B cell (primary cell): ENCODE measurements at regions not wholly inside any gene's neighbourhood (a gene's known extent, or its start where the extent isn't known, plus 50 kb on each side); places are given as distances from the start of the nearest gene placed in this dataset.

ENCODE experiments used
- ATAC-seq: fragments of 200-7000 bp; cut with Tn5 transposase; one replicate; pipeline ENCODE4 v1.10.0; 2021; ENCODE audit warnings: low read depth, mild to moderate bottlenecking, moderate number of reproducible peaks, moderate library complexity
- CTCF ChIA-PET: fragments of 350-600 bp; sonication (Branson Sonifier 250); formaldehyde crosslinking; loops from one replicate; lab custom pipeline; 2021; ENCODE audit warnings: antibody characterized with exemption, inconsistent platforms; lab: Charles Lee
- POLR2A ChIA-PET: fragments of 350-600 bp; sonication (Branson Sonifier 250); formaldehyde crosslinking; loops from one replicate; lab custom pipeline; 2021; ENCODE audit warnings: antibody characterized with exemption; lab: Charles Lee
- DNase-seq: peaks from one replicate; pipeline ENCODE4 v3.0.0; 2013
- H2AFZ ChIP-seq: 2 replicates; pipeline ENCODE4 v1.6.1; 2012; ENCODE audit warnings: mild to moderate bottlenecking, low read depth, low read length; ENCODE audit not compliant: insufficient read depth, poor library complexity, severe bottlenecking
- H3K27ac ChIP-seq, 2 donors: 1 replicate in 1 of 2; 2 replicates in 1 of 2; pipeline ENCODE4 v1.5.1; 2012 to 2013; ENCODE audit warnings: low read length in 2 of 2, mild to moderate bottlenecking in 2 of 2, moderate library complexity in 1 of 2
- H3K27me3 ChIP-seq, 4 experiments: fragments of 200-600 bp in 1 of 4; sonication (generic) in 1 of 4; replicated peaks in 1 of 4; 1 replicate in 2 of 4; 2 replicates in 2 of 4; pipeline versions ENCODE4 v1.6.1 to v1.7.0; 2013 to 2016; ENCODE audit warnings: low read length in 3 of 4, mild to moderate bottlenecking in 2 of 4, mixed read lengths in 1 of 4, moderate library complexity in 1 of 4; ENCODE audit not compliant: insufficient read depth in 4 of 4, control insufficient read depth in 3 of 4; ENCODE audit errors: control extremely low read depth in 1 of 4
- H3K36me3 ChIP-seq, 2 experiments: replicated peaks in 1 of 2; 1 replicate in 1 of 2; 2 replicates in 1 of 2; pipeline versions ENCODE4 v1.6.1 to v1.7.1; 2013; ENCODE audit warnings: low read length in 1 of 2; ENCODE audit not compliant: insufficient read depth in 2 of 2, control insufficient read depth in 1 of 2; ENCODE audit errors: control extremely low read depth in 1 of 2, extremely low read depth in 1 of 2
- H3K4me1 ChIP-seq, 2 donors: fragments of 200-600 bp in 1 of 2; sonication (generic) in 1 of 2; 1 replicate in 1 of 2; 2 replicates in 1 of 2; pipeline versions ENCODE4 v1.5.1 to v1.6.1; 2013 to 2017; ENCODE audit warnings: low read length in 2 of 2; ENCODE audit not compliant: control insufficient read depth in 2 of 2, insufficient read depth in 2 of 2
- H3K4me2 ChIP-seq: replicated peaks from 2 replicates; pipeline ENCODE3; 2012; ENCODE audit warnings: mild to moderate bottlenecking, low read depth, low read length; ENCODE audit not compliant: poor library complexity, severe bottlenecking
- H3K4me3 ChIP-seq, 5 experiments: fragments of 200-600 bp in 1 of 5; sonication (generic) in 1 of 5; 1 replicate in 3 of 5; 2 replicates in 2 of 5; pipeline versions ENCODE4 v1.5.1 to v1.7.0; 2011 to 2016; ENCODE audit warnings: low read length in 4 of 5, mild to moderate bottlenecking in 4 of 5, low read depth in 2 of 5, control low read depth in 1 of 5, moderate library complexity in 1 of 5; ENCODE audit not compliant: insufficient read depth in 1 of 5; ENCODE audit errors: control extremely low read depth in 1 of 5, extremely low read depth in 1 of 5
- H3K79me2 ChIP-seq: fragments of 200-600 bp; sonication (generic); one replicate; pipeline ENCODE4 v1.6.0; 2016; ENCODE audit warnings: low read length; ENCODE audit not compliant: control insufficient read depth, insufficient read depth
- H3K9ac ChIP-seq: fragments of 200-600 bp; sonication (generic); 2 replicates; pipeline ENCODE4 v1.6.1; 2017; ENCODE audit warnings: mild to moderate bottlenecking, low read length, moderate library complexity
- H3K9me3 ChIP-seq, 3 donors: one replicate each; pipeline versions ENCODE4 v1.6.1 to v1.7.1; 2013; ENCODE audit warnings: low read length in 2 of 3; ENCODE audit not compliant: control insufficient read depth in 2 of 3, insufficient read depth in 1 of 3; ENCODE audit errors: control extremely low read depth in 1 of 3
- H4K20me1 ChIP-seq: 2 replicates; pipeline ENCODE4 v1.6.0; 2012; ENCODE audit warnings: mild to moderate bottlenecking, low read length; ENCODE audit not compliant: insufficient read depth, control insufficient read depth, poor library complexity, severe bottlenecking
- H3K27ac Mint-ChIP-seq: one replicate; pipeline ENCODE4 v1.8.0; 2021; ENCODE audit warnings: mixed read lengths
- H3K27me3 Mint-ChIP-seq: one replicate; pipeline ENCODE4 v1.8.0; 2021; ENCODE audit warnings: mixed read lengths
- H3K4me1 Mint-ChIP-seq: one replicate; pipeline ENCODE4 v1.8.0; 2021; ENCODE audit warnings: mixed read lengths
- H3K4me3 Mint-ChIP-seq: one replicate; pipeline ENCODE4 v1.8.0; 2021; ENCODE audit warnings: mixed read lengths
- H3K9me3 Mint-ChIP-seq: one replicate; pipeline ENCODE4 v1.8.0; 2022; ENCODE audit warnings: mixed read lengths; ENCODE audit not compliant: insufficient read depth
- CTCF ChIP-seq: fragments of 200-600 bp; IDR thresholded peaks from one replicate; pipeline ENCODE4 v1.8.0; 2022; ENCODE audit warnings: antibody characterized with exemption, mild to moderate bottlenecking
- EZH2 ChIP-seq: IDR thresholded peaks from 2 replicates; pipeline ENCODE4 v1.6.1; 2012; ENCODE audit warnings: borderline replicate concordance, low read depth, mild to moderate bottlenecking, moderate library complexity, low read length; ENCODE audit not compliant: insufficient read depth, poor library complexity, severe bottlenecking
- WGBS: methylation state at CpG from one replicate; pipeline ENCODE4 v1.1.5; 2013; ENCODE audit warnings: missing lambda C conversion rate; ENCODE audit not compliant: insufficient coverage; 5-methylcytosine and 5-hydroxymethylcytosine counted together
- intact Hi-C: fragments of 100-400 bp; cut with micrococcal nuclease; formaldehyde crosslinking; loops from one replicate; pipeline ENCODE4 v1.10.0; 2022

- Histone ChIP-seq H3K4me3 (no peak overlapping the region), H3K4me1 (no peaks in the 10 kb centered on the region), H3K27me3 (no peaks in the 10 kb centered on the region), H2AFZ (no peak overlapping the region), H3K9me3 (peaks cover 0 to 3% (median 0%) of the 10 kb centered on the region in 3 donors), H3K79me2 (no peaks in the 10 kb centered on the region), H4K20me1 (no peaks in the 10 kb centered on the region), H3K36me3 (no peaks in the 10 kb centered on the region), H3K9ac (no peak overlapping the region), H3K27ac (no peak overlapping the region), H3K4me2 (no peak overlapping the region)
- Mint-ChIP-seq H3K9me3 (peaks cover 4% of the 10 kb centered on the region), H3K4me1 (no peaks in the 10 kb centered on the region), H3K4me3 (no peak overlapping the region), H3K27me3 (no peaks in the 10 kb centered on the region), H3K27ac (no peak overlapping the region)
- CTCF ChIA-PET, result no interaction called here
- intact Hi-C loops, result no loop called here
- DNase-seq (no peak), ATAC-seq (no peak)
- WGBS, result no CpG with 5 or more reads among the region's 1 CpG
- TF ChIP-seq CTCF, result no peak
- no peak for TF ChIP-seq EZH2
- POLR2A ChIA-PET, result no interaction called here
These were observed 432.2 kb downstream of the OLFM4 start for GRCh38 chr13:53460796-53461195.

GRCh38 chr13:53463106-53463505 lies 434.5 kb downstream of the OLFM4 start:
- no CpG with 5 or more reads among the region's 3 CpGs for WGBS
- no peak overlapping the region for H3K27ac Mint-ChIP-seq
- TF ChIP-seq CTCF (no peak), EZH2 (no peak)
- ChIA-PET POLR2A (no interaction called here), CTCF (no interaction called here)
- intact Hi-C loops, result no loop called here
- ATAC-seq (no peak), DNase-seq (no peak)
- Histone ChIP-seq H3K9me3 (peaks cover 0 to 3% (median 0%) of the 10 kb centered on the region in 3 donors), H2AFZ (no peak overlapping the region), H3K27me3 (no peaks in the 10 kb centered on the region), H3K79me2 (no peaks in the 10 kb centered on the region), H3K4me3 (no peak overlapping the region), H3K4me2 (no peak overlapping the region), H3K9ac (no peak overlapping the region), H3K27ac (no peak overlapping the region), H3K4me1 (no peaks in the 10 kb centered on the region), H3K36me3 (no peaks in the 10 kb centered on the region), H4K20me1 (no peaks in the 10 kb centered on the region)
- peaks cover 4% of the 10 kb centered on the region for H3K9me3 Mint-ChIP-seq
- H3K27me3 Mint-ChIP-seq, result no peaks in the 10 kb centered on the region
- no peaks in the 10 kb centered on the region for H3K4me1 Mint-ChIP-seq
- H3K4me3 Mint-ChIP-seq, result no peak overlapping the region
